Omental fat pad (tissue), 3 donors: ENCODE measurements at regions not wholly inside any gene's neighbourhood (a gene's known extent, or its start where the extent isn't known, plus 50 kb on each side); places are given as distances from the start of the nearest gene placed in this dataset.

Experiments used
- ATAC-seq: fragments of 150-250 bp; one replicate; pipeline ENCODE4 v1.9.1; 2016; ENCODE audit warnings: mild to moderate bottlenecking, moderate library complexity; ENCODE audit not compliant: low FRiP score
- DNase-seq: peaks from one replicate; pipeline ENCODE4 v3.0.0-alpha.2; 2019; ENCODE audit warnings: low spot score
- CTCF ChIP-seq, 3 donors: fragments of 450-650 bp; IDR thresholded peaks; one replicate each; pipeline ENCODE4 v1.5.1; 2016 to 2017; ENCODE audit warnings: antibody characterized with exemption in 3 of 3, mild to moderate bottlenecking in 3 of 3, moderate library complexity in 2 of 3

GRCh38 chr2:550860-551567 lies 126.2 kb downstream of the TMEM18 start:
- ATAC-seq, result no peak
- DNase-seq, result no peak
- TF ChIP-seq CTCF (IDR thresholded peaks at IDR 0.05), result no peak

GRCh38 chr2:545711-546650 lies 131.2 kb downstream of the TMEM18 start:
- no peak for ATAC-seq
- DNase-seq, result no peak
- no peak for TF ChIP-seq CTCF (IDR thresholded peaks at IDR 0.05)

- TF ChIP-seq CTCF (IDR thresholded peaks at IDR 0.05), result no peak
- DNase-seq (no peak), ATAC-seq (no peak)
These were observed 132.0 kb downstream of the TMEM18 start for GRCh38 chr2:545228-545627.

- no peak for TF ChIP-seq CTCF (IDR thresholded peaks at IDR 0.05)
- DNase-seq (no peak), ATAC-seq (no peak)
These were observed 138.6 kb downstream of the TMEM18 start for GRCh38 chr2:538646-539045.

GRCh38 chr2:535222-535621 lies 142.0 kb downstream of the TMEM18 start:
- ATAC-seq, result no peak
- no peak for TF ChIP-seq CTCF (IDR thresholded peaks at IDR 0.05)
- no peak for DNase-seq

- DNase-seq (no peak), ATAC-seq (no peak)
- no peak for TF ChIP-seq CTCF (IDR thresholded peaks at IDR 0.05)
These were observed 147.4 kb downstream of the TMEM18 start for GRCh38 chr2:529852-530251.
